ENCODE measurements at regions not wholly inside any gene's neighbourhood (a gene's known extent, or its start where the extent isn't known, plus 50 kb on each side); places are given as distances from the start of the nearest gene placed in this dataset.

- TF ChIP-seq CTCF (IDR thresholded peaks at IDR 0.05) (no peak), POLR2A (IDR thresholded peaks at IDR 0.05) (no peak)
These were observed 230.2 kb upstream of the TRPC4 start for GRCh38 chr13:38099751-38100150.

Measured in uterus (tissue), 2 donors.